ENCODE measurements at regions not wholly inside any gene's neighbourhood (a gene's known extent, or its start where the extent isn't known, plus 50 kb on each side); places are given as distances from the start of the nearest gene placed in this dataset.

DNA sequence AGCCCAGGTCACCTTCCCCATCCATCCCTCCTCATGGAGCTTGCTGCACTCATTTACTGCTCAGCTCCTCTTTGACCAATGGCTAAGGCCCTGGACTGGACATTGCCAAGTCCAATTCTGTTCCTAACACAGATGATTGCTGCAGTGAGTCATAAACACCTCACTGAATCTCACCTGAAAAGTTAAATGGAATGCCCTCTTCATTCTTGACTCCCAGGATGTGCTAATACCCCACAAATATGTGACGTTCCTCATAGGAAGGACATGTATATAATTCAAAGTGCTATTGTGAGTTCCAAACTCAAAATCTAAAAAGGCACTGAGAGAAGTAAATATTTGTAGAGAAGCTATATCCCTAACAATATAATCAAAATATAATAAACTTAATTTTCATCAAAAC, 73.5 kb upstream of the DLX6 start:
- no peak for TF ChIP-seq EZH2 (IDR thresholded peaks at IDR 0.05; ENCODE audit: insufficient read depth, poor library complexity, severe bottlenecking)
- no peak for TF ChIP-seq EZH2phosphoT487 (IDR thresholded peaks at IDR 0.05; ENCODE audit: insufficient read depth, low read depth)
